Caco-2 (cell line): ENCODE measurements at regions not wholly inside any gene's neighbourhood (a gene's known extent, or its start where the extent isn't known, plus 50 kb on each side); places are given as distances from the start of the nearest gene placed in this dataset.

Experiments used
- BruUV-seq: library from RNA; stranded (reverse); fragments of 400-500 nt; replicated peaks from 2 replicates; lab custom pipeline; 2021; lab: Mats Ljungman, UMichigan
- CTCF ChIA-PET: fragments of 300-600 bp; sonication (Branson Sonifier 250); formaldehyde crosslinking; loops from one replicate; lab custom pipeline; 2022; ENCODE audit warnings: antibody characterized with exemption; lab: Charles Lee
- POLR2A ChIA-PET: fragments of 300-600 bp; sonication (Branson Sonifier 250); formaldehyde crosslinking; loops from one replicate; lab custom pipeline; 2022; ENCODE audit warnings: antibody characterized with exemption; lab: Charles Lee
- DNase-seq, 2 experiments: peaks; one replicate each; pipeline versions ENCODE4 v3.0.0 to v3.0.0-alpha.2; 2020 to 2022
- H3K27me3 ChIP-seq: replicated peaks from 2 replicates; pipeline ENCODE4 v1.6.0; 2011; ENCODE audit warnings: low read length; ENCODE audit not compliant: control insufficient read depth, insufficient read depth
- H3K36me3 ChIP-seq: 2 replicates; pipeline ENCODE4 v1.5.1; 2011; ENCODE audit warnings: low read length; ENCODE audit not compliant: control insufficient read depth, insufficient read depth
- H3K4me1 ChIP-seq: fragments of 250-450 bp; sonication (Bioruptor Pico); 2 replicates; pipeline ENCODE4 v1.5.1; 2020; ENCODE audit warnings: mild to moderate bottlenecking
- H3K4me3 ChIP-seq: 2 replicates; pipeline ENCODE4 v1.5.1; 2011; ENCODE audit warnings: low read depth, mild to moderate bottlenecking, control low read depth, low read length
- H3K9me3 ChIP-seq: fragments of 250-450 bp; sonication (Bioruptor Pico); 2 replicates; pipeline ENCODE4 v1.5.1; 2020; ENCODE audit warnings: mild to moderate bottlenecking, moderate library complexity
- H3K27ac Mint-ChIP-seq: one replicate; pipeline ENCODE4 v1.8.0; 2022; ENCODE audit warnings: mixed read lengths; ENCODE audit not compliant: unreplicated experiment
- H3K27me3 Mint-ChIP-seq: one replicate; pipeline ENCODE4 v1.8.0; 2022; ENCODE audit warnings: mixed read lengths; ENCODE audit not compliant: insufficient read depth, unreplicated experiment
- H3K36me3 Mint-ChIP-seq: one replicate; pipeline ENCODE4 v1.8.0; 2022; ENCODE audit warnings: mild to moderate bottlenecking, mixed read lengths; ENCODE audit not compliant: insufficient read depth, unreplicated experiment
- H3K4me1 Mint-ChIP-seq: one replicate; pipeline ENCODE4 v1.8.0; 2022; ENCODE audit warnings: low read depth, mixed read lengths; ENCODE audit not compliant: unreplicated experiment
- H3K4me3 Mint-ChIP-seq: one replicate; pipeline ENCODE4 v1.8.0; 2022; ENCODE audit warnings: mild to moderate bottlenecking, moderate library complexity, mixed read lengths; ENCODE audit not compliant: unreplicated experiment
- H3K9me3 Mint-ChIP-seq: one replicate; pipeline ENCODE4 v1.8.0; 2022; ENCODE audit warnings: mixed read lengths; ENCODE audit not compliant: unreplicated experiment
- intact Hi-C: fragments of 100-400 bp; cut with micrococcal nuclease; formaldehyde crosslinking; loops from one replicate; pipeline ENCODE4 v1.10.0; 2022; ENCODE audit not compliant: unreplicated experiment
- TF ChIP-seq, protein P1 (sequence below), 2 experiments: fragments of 200-600 bp in 1 of 2; IDR thresholded peaks; 1 replicate in 1 of 2; 2 replicates in 1 of 2; pipeline versions ENCODE4 v1.5.1 to v1.8.0; 2011 to 2022; ENCODE audit warnings: antibody characterized with exemption in 1 of 2, control low read depth in 1 of 2, inconsistent platforms in 1 of 2, low read depth in 1 of 2, low read length in 1 of 2, mild to moderate bottlenecking in 1 of 2, moderate library complexity in 1 of 2; ENCODE audit not compliant: insufficient read depth in 1 of 2, severe bottlenecking in 1 of 2, unreplicated experiment in 1 of 2

GRCh38 chr20:50389438-50389807, 120.8 kb upstream of the PTPN1 start:
- TF ChIP-seq, protein P1, sequence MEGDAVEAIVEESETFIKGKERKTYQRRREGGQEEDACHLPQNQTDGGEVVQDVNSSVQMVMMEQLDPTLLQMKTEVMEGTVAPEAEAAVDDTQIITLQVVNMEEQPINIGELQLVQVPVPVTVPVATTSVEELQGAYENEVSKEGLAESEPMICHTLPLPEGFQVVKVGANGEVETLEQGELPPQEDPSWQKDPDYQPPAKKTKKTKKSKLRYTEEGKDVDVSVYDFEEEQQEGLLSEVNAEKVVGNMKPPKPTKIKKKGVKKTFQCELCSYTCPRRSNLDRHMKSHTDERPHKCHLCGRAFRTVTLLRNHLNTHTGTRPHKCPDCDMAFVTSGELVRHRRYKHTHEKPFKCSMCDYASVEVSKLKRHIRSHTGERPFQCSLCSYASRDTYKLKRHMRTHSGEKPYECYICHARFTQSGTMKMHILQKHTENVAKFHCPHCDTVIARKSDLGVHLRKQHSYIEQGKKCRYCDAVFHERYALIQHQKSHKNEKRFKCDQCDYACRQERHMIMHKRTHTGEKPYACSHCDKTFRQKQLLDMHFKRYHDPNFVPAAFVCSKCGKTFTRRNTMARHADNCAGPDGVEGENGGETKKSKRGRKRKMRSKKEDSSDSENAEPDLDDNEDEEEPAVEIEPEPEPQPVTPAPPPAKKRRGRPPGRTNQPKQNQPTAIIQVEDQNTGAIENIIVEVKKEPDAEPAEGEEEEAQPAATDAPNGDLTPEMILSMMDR (IDR thresholded peaks at IDR 0.05; ENCODE audit: insufficient read depth in 1 of 2, low read depth in 1 of 2, low read length in 1 of 2, severe bottlenecking in 1 of 2, unreplicated experiment in 1 of 2), result no peak
- ChIA-PET CTCF (interaction anchor here (0.6 to 0.8 kb wide), 4 partner anchors 11 to 274 kb away, joined by 3 to 5 read pairs (median 3); no protein-coding TSS in a partner anchor), POLR2A (interaction anchor here (0.6 kb wide), 2 partner anchors 20 to 55 kb away, joined by 3 to 4 read pairs; no protein-coding TSS in a partner anchor)
- no TSS peak for BruUV-seq
- H3K27me3 ChIP-seq, result no peaks in the 10 kb centered on the region
- Mint-ChIP-seq H3K9me3 (no peaks in the 10 kb centered on the region), H3K36me3 (no peaks in the 10 kb centered on the region), H3K27ac (peak overlapping the region; percentile 67), H3K4me1 (peaks cover 55% of the 10 kb centered on the region), H3K4me3 (peak overlapping the region; percentile 21), H3K27me3 (no peaks in the 10 kb centered on the region)
- no peaks in the 10 kb centered on the region for H3K9me3 ChIP-seq
- no peak overlapping the region for H3K4me3 ChIP-seq
- H3K36me3 ChIP-seq, result no peaks in the 10 kb centered on the region
- intact Hi-C loops, result loop anchor here (1.0 to 5.0 kb wide), 3 partner anchors 33 to 197 kb away; partner anchors contain the start of gene CEBPB
- DNase-seq, result peak; percentile 86 to 90
- peaks cover 60% of the 10 kb centered on the region for H3K4me1 ChIP-seq

GRCh38 chr20:50389808-50390684, 120.1 kb upstream of the PTPN1 start:
- ChIA-PET POLR2A (interaction anchor here (0.6 kb wide), 2 partner anchors 19 to 55 kb away, joined by 3 to 4 read pairs; no protein-coding TSS in a partner anchor), CTCF (interaction anchor here (0.5 to 1.1 kb wide), 10 partner anchors 8 to 1311 kb away, joined by 3 to 6 read pairs (median 4); no protein-coding TSS in a partner anchor)
- Mint-ChIP-seq H3K27ac (peak overlapping the region; percentile 67), H3K9me3 (no peaks in the 10 kb centered on the region), H3K36me3 (no peaks in the 10 kb centered on the region), H3K27me3 (no peaks in the 10 kb centered on the region), H3K4me1 (peaks cover 49% of the 10 kb centered on the region), H3K4me3 (peak overlapping the region; percentile 21)
- intact Hi-C loops, result loop anchor here (1.0 to 5.0 kb wide), 4 partner anchors 10 to 198 kb away; partner anchors contain the start of gene CEBPB
- Histone ChIP-seq H3K27me3 (no peaks in the 10 kb centered on the region), H3K4me1 (peaks cover 55% of the 10 kb centered on the region), H3K9me3 (no peaks in the 10 kb centered on the region), H3K4me3 (no peak overlapping the region), H3K36me3 (no peaks in the 10 kb centered on the region)
- no TSS peak for BruUV-seq
- TF ChIP-seq, protein P1 (IDR thresholded peaks at IDR 0.05; ENCODE audit: insufficient read depth in 1 of 2, low read depth in 1 of 2, low read length in 1 of 2, severe bottlenecking in 1 of 2, unreplicated experiment in 1 of 2), result no peak
- DNase-seq, result peak; percentile 89 to 94

DNA sequence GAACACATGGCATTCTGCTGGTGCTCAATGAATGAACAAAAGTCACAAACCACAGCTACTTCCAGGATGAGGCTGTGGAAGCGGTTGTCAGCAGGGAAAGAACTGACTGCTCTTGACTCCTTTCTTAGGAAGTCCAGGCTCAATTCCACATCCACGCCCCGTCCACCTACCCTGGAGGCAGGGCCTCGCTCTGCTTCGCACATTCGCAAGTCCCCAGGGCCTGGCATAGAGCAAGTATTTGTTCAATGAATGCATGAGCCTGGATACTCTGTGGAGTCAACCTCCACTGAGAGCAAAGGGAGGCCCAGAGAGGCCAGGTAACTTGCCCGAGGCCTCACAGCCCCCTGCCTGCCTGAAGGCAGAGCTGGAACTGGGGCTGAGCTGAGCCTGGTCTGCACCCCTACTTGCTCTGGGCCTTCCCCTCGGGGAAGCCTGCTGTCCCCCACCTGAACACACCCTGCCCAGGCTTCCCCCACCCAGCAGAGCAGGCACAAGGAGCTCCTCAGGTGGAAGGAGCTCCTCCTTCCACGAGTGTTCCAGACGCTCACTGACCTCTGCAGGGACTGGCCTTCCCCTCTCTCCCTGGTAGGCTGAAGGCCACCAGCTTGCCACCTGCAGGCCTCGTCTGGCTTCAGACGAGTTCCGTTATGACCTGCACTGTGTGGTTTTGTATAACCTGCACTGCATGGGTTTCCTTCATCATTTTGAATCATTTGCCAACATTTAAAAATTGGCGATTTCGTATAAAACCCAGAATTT, 119.3 kb upstream of the PTPN1 start:
- no peaks in the 10 kb centered on the region for H3K27me3 ChIP-seq
- no peaks in the 10 kb centered on the region for H3K9me3 ChIP-seq
- POLR2A ChIA-PET, result interaction anchor here (1.0 kb wide), 1 partner anchor 65 kb away, joined by 3 read pairs; no protein-coding TSS in a partner anchor
- Mint-ChIP-seq H3K27ac (peak overlapping the region; percentile 67), H3K27me3 (no peaks in the 10 kb centered on the region), H3K36me3 (no peaks in the 10 kb centered on the region), H3K4me3 (no peak overlapping the region), H3K4me1 (peaks cover 41% of the 10 kb centered on the region), H3K9me3 (no peaks in the 10 kb centered on the region)
- no TSS peak for BruUV-seq
- peak in 1 of 2 experiments; percentile 47 for DNase-seq
- TF ChIP-seq, protein P1 (IDR thresholded peaks at IDR 0.05; ENCODE audit: insufficient read depth in 1 of 2, low read depth in 1 of 2, low read length in 1 of 2, severe bottlenecking in 1 of 2, unreplicated experiment in 1 of 2), result no peak
- H3K36me3 ChIP-seq, result no peaks in the 10 kb centered on the region
- CTCF ChIA-PET, result interaction anchor here (0.5 to 1.1 kb wide), 12 partner anchors 9 to 1310 kb away, joined by 3 to 6 read pairs (median 3); no protein-coding TSS in a partner anchor
- intact Hi-C loops, result loop anchor here (1.0 kb wide), 1 partner anchor 9 kb away; no protein-coding TSS in a partner anchor
- no peak overlapping the region for H3K4me3 ChIP-seq
- peaks cover 55% of the 10 kb centered on the region for H3K4me1 ChIP-seq
